Duodenal mucosa (tissue), 2 donors: ENCODE measurements at regions not wholly inside any gene's neighbourhood (a gene's known extent, or its start where the extent isn't known, plus 50 kb on each side); places are given as distances from the start of the nearest gene placed in this dataset.
"Not testable (repeated sequence)": the region's sequence is repeated elsewhere in the genome, so short reads cannot be mapped to it uniquely, and the experiment has no call there.

Experiments used
- H3K27ac ChIP-seq: one replicate; pipeline ENCODE4 v1.7.0; 2013; ENCODE audit warnings: low read depth, low read length
- H3K27me3 ChIP-seq, 2 donors: one replicate each; pipeline ENCODE4 v1.7.0; 2013; ENCODE audit warnings: low read length in 2 of 2, control low read depth in 1 of 2; ENCODE audit not compliant: insufficient read depth in 2 of 2, control insufficient read depth in 1 of 2
- H3K36me3 ChIP-seq, 2 donors: one replicate each; pipeline ENCODE4 v1.7.0; 2013; ENCODE audit warnings: low read length in 2 of 2, control low read depth in 1 of 2; ENCODE audit not compliant: insufficient read depth in 2 of 2, control insufficient read depth in 1 of 2
- H3K4me1 ChIP-seq, 2 donors: one replicate each; pipeline ENCODE4 v1.7.0; 2013; ENCODE audit warnings: low read length in 2 of 2, control low read depth in 1 of 2; ENCODE audit not compliant: insufficient read depth in 2 of 2, control insufficient read depth in 1 of 2
- H3K4me3 ChIP-seq, 2 donors: one replicate each; pipeline ENCODE4 v1.7.0; 2013; ENCODE audit warnings: low read length in 2 of 2, low read depth in 1 of 2
- H3K9ac ChIP-seq, 2 donors: one replicate each; pipeline ENCODE4 v1.7.0; 2013; ENCODE audit warnings: low read length in 2 of 2, low read depth in 1 of 2
- H3K9me3 ChIP-seq, 2 donors: one replicate each; pipeline ENCODE4 v1.7.0; 2013; ENCODE audit warnings: low read length in 2 of 2, control low read depth in 1 of 2; ENCODE audit not compliant: control insufficient read depth in 1 of 2

DNA sequence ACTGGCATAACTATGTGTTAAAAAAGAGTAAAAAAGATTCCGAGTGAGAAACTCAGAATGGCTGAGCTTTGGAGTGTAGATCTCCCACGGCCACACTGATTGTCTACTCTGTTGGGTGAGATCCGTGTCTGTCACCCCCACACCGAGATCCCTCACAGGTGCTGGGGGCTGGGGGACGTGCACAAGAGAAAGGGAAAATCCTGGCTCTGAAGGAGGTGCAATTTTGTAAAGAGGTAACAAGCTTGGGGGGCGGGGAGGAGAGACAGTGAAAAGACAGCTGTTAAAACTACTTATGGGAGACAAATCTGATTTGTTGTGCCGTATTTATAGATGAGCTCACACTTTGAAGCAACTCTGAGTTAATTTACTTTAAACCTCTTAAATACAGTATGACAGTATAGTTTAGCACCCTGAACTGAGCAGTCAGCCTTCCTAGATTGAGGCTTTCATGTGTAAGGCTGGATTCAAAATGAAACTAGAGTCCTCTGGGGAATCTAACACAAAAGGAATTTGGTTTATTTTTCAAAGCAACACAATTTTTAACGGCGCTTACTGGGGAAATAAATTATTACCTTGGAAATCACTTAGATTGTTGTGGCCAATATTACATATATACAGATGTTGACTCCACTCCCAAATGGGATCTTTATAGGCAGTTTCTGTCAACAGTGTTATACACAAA is 167.4 kb upstream of the RGS6 start:
- Histone ChIP-seq H3K9me3 (no peaks in the 10 kb centered on the region), H3K9ac (no peak overlapping the region), H3K4me3 (no peak overlapping the region), H3K27ac (no peak overlapping the region), H3K27me3 (no peaks in the 10 kb centered on the region), H3K36me3 (no peaks in the 10 kb centered on the region), H3K4me1 (no peaks in the 10 kb centered on the region)

GRCh38 chr14:71765505-71765904 is 166.7 kb upstream of the RGS6 start:
- no peaks in the 10 kb centered on the region for H3K36me3 ChIP-seq
- H3K4me1 ChIP-seq, result no peaks in the 10 kb centered on the region
- H3K9ac ChIP-seq, result no peak overlapping the region
- H3K27ac ChIP-seq, result no peak overlapping the region
- no peaks in the 10 kb centered on the region for H3K27me3 ChIP-seq
- H3K4me3 ChIP-seq, result no peak overlapping the region
- H3K9me3 ChIP-seq, result no peaks in the 10 kb centered on the region

DNA sequence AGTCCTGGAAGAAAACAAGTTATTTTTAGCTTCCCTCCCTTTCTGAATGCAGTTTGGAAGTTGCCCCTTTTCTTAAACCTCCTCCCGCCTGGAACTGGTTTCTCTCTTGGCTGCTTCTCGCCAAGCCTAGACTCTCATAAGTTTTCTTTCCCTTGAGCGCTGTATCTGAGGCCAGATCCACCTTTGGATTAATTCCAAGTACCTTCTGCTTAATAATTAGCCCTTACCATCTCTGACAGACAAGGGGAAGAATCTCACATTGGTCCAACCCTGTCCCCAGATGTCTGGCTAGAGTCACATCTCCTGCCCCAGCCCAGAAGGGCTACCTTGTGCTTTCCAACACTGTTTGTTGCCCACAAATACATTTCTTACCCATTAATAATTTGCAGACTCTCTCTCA is 161.8 kb upstream of the RGS6 start:
- Histone ChIP-seq H3K27ac (no peak overlapping the region), H3K4me3 (no peak overlapping the region), H3K27me3 (no peaks in the 10 kb centered on the region), H3K9ac (no peak overlapping the region), H3K9me3 (no peaks in the 10 kb centered on the region), H3K4me1 (no peaks in the 10 kb centered on the region), H3K36me3 (no peaks in the 10 kb centered on the region)

GRCh38 chr14:71771421-71771820 is 160.8 kb upstream of the RGS6 start:
- H3K4me3 ChIP-seq, H3K27ac ChIP-seq, H3K27me3 ChIP-seq, H3K9me3 ChIP-seq, H3K36me3 ChIP-seq, H3K9ac ChIP-seq, H3K4me1 ChIP-seq: not testable (repeated sequence)

GRCh38 chr14:71771996-71772395 is 160.2 kb upstream of the RGS6 start:
- H3K9ac ChIP-seq, H3K36me3 ChIP-seq, H3K9me3 ChIP-seq, H3K27ac ChIP-seq, H3K27me3 ChIP-seq, H3K4me1 ChIP-seq, H3K4me3 ChIP-seq: not testable (repeated sequence)

DNA sequence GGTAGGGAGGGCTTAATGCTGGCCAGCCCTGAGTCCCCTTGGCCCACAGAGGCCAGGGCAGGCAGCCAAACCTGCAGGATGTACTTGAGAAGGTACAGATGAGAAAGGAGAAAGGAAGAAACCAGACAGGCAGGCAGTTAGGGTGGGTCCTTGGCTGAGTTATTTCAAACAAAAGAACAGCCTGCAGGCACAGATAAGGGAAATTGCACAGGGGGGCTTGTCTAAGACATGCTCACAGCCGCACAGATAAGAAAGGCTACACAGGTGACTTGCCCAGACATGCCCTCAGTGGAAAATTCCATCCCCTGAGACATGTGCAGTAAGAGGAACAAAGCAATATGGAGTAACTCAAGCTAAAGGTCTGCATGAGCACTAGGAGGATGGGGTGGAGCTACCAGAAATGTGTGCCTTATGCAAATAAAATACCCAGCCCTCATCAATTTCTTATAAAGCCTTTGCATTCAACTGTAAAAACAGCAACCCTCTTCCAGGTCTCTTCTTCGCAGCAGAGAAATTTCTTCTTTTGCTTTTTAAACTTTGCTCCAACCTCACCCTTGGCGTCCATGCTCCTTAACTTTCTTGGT is 158.2 kb upstream of the RGS6 start:
- Histone ChIP-seq H3K9me3 (no peaks in the 10 kb centered on the region), H3K9ac (no peak overlapping the region), H3K4me1 (no peaks in the 10 kb centered on the region), H3K27me3 (no peaks in the 10 kb centered on the region), H3K27ac (no peak overlapping the region), H3K36me3 (no peaks in the 10 kb centered on the region), H3K4me3 (no peak overlapping the region)

GRCh38 chr14:71776471-71777360 is 155.5 kb upstream of the RGS6 start:
- Histone ChIP-seq H3K4me1 (no peaks in the 10 kb centered on the region), H3K9ac (no peak overlapping the region), H3K27ac (no peak overlapping the region), H3K4me3 (no peak overlapping the region), H3K27me3 (no peaks in the 10 kb centered on the region), H3K9me3 (no peaks in the 10 kb centered on the region), H3K36me3 (no peaks in the 10 kb centered on the region)

DNA sequence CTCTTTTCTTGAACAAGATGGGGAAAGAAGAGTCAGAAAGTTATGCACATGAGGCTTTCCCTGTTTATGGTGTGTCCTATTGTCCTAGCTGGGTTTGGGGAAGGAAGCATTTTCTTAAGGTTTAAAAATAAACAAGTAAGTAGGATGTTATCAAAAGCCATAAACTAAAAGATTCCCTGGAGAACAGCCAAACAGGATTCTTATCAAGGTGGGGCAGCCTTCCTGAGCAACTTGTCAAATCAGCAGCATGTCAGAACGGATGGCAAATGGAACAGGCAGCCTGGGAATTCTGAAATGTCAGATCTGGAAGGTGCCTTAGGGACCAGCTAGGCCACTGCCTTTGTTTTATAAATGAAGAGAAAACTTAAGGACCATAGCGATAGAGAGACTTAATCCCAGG is 152.2 kb upstream of the RGS6 start:
- H3K4me1 ChIP-seq, result no peaks in the 10 kb centered on the region
- H3K9me3 ChIP-seq, result no peaks in the 10 kb centered on the region
- no peaks in the 10 kb centered on the region for H3K27me3 ChIP-seq
- no peaks in the 10 kb centered on the region for H3K36me3 ChIP-seq
- H3K9ac ChIP-seq, result no peak overlapping the region
- no peak overlapping the region for H3K27ac ChIP-seq
- no peak overlapping the region for H3K4me3 ChIP-seq

DNA sequence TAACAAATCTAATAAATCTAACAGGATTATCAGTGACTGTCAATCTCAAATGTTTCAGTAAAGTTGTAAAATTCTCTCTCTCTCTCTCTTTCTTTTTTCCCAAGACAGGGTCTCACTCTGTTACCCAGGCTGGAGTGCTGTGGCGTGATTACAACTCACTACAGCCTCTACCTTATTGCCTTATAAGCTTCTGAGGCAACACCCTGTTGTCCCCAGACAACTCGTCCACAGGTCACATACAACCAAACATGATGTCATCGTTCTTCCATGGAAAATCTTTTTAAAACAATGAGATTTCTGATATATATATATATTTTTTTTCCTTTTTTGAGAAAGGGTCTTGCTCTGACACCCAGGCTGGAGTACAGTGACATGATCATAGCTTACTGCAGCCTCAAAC is 151.4 kb upstream of the RGS6 start:
- Histone ChIP-seq H3K36me3 (no peaks in the 10 kb centered on the region), H3K9ac (no peak overlapping the region), H3K4me1 (no peaks in the 10 kb centered on the region), H3K27ac (no peak overlapping the region), H3K27me3 (no peaks in the 10 kb centered on the region), H3K4me3 (no peak overlapping the region), H3K9me3 (no peaks in the 10 kb centered on the region)

DNA sequence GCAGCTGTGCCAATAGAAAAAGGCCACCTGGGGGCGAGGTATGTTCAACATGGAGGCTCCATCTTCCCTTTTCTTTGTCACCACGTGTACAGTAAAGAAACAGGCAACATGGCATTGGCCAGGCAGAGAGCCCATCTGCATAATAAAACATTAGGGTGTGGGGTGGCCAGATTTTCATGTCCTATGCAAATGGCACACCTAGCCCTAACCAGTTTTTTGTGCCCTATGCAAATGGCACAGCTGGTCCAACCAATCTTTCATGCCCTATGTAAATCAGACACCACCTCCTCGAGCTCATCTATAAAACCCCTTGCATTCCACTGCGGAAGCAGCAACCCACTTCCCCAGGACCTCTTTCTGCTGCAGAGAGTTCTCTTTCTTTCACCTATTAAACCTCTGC is 149.1 kb upstream of the RGS6 start:
- Histone ChIP-seq H3K36me3 (no peaks in the 10 kb centered on the region), H3K9me3 (no peaks in the 10 kb centered on the region), H3K27me3 (no peaks in the 10 kb centered on the region), H3K27ac (no peak overlapping the region), H3K4me3 (no peak overlapping the region), H3K9ac (no peak overlapping the region), H3K4me1 (no peaks in the 10 kb centered on the region)
